NCI-H1092 treated with DMSO at 0.1 percent for 48 hours (cell line): ENCODE measurements at regions not wholly inside any gene's neighbourhood (a gene's known extent, or its start where the extent isn't known, plus 50 kb on each side); places are given as distances from the start of the nearest gene placed in this dataset.
"Not testable (repeated sequence)": the region's sequence is repeated elsewhere in the genome, so short reads cannot be mapped to it uniquely, and the experiment has no call there.

Experiments used
- DNase-seq: peaks from one replicate; lab custom pipeline; 2025; lab: John Stamatoyannopoulos, UW

DNA sequence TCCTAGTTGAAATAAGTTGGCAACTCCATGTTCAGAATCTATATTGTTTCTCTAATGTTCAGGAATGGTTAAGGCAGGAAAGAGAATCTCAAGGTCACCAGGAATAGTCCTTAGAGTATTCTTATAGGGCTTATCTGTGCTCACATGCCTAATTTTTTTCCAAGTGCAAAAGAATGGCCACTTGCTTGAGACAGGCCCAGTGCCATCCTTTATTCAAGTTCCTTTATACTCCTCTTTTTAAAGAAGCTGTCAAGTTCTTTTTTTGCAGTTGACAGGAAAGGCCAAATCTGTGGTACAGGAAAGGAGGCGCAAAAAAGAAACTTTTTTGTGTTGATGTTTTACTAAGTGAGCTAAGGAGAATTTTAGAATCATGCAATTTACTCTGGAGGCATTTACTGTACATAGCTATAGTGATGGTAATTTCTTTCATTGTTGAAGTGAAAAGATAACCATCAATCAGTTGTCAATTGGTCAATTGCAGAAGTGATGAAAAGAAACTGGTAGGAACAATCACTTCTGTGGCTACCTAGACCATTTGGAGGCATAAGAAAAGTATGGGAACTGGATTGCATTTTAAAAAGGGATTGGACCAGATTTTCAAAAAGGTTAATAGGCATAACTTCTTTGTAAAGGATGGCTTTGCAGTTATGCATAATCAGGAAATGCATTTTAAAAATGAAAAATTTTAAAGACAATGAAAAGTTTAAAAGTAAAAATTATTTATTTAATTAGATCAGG is 102.5 kb upstream of the SOX2 start:
- no peak for DNase-seq

DNA sequence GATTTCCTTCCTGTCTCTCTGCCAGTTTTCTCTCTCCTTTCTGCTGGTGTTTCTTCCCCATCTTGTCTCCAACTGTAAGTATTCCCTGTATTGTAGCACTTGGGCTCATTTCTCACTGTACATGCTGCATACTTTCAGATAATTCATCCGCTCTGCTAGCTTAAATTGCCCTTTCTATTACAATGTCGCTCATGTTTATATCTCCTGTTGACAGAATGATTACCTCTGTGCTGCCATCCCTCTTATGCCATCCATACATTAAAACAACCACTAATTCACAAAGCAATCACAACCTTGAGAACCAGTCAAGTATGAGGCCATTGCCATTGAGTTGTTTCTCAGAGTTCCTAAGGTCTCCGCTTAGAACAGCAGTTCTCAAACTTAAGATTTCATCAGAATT is 107.5 kb upstream of the SOX2 start:
- no peak for DNase-seq

DNA sequence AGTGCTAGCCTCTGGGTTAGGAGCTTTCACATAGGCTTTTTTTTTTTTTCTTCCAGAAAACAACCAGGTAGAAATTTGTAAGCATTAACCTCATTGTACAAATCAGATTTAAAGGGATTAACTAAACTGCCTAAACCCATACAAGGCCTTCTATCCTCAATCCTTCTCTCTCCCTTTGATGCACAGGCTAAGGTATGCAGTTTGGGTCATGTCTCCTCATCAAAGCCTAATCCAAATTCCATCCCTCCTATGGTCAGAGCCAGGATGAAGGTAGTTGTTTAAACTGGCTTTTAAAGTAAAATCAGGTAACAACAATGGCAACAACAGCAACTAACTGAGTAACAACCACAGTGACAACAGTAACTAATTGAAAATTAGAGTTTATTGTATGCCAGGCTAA is 115.6 kb upstream of the SOX2 start:
- no peak for DNase-seq

- not testable (repeated sequence) for DNase-seq
Observed at GRCh38 chr3:181590939-181591338, 120.8 kb upstream of the SOX2 start.

- no peak for DNase-seq
Observed at GRCh38 chr3:181582619-181583018, 129.1 kb upstream of the SOX2 start.

DNA sequence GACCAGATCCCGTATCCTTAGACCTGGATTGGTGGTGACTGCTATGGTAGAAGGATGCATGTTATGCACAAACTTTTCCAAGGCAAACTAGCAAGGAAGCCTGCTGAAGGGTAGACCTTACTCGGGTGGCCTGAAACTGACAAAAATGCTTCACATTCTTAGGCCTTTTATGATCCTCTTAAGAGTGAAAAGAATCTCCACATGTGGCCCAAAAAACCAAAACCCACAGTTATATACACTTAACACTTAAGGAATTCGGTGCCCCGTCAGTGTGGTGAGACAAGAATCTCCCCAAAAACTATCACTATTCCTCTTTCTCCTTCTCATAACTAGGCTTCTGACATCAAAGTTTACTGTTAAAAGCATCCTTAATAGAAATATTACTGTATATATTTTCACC is 130.1 kb upstream of the SOX2 start:
- DNase-seq = no peak

GRCh38 chr3:181578743-181579142 is 133.0 kb upstream of the SOX2 start:
- no peak for DNase-seq

DNA sequence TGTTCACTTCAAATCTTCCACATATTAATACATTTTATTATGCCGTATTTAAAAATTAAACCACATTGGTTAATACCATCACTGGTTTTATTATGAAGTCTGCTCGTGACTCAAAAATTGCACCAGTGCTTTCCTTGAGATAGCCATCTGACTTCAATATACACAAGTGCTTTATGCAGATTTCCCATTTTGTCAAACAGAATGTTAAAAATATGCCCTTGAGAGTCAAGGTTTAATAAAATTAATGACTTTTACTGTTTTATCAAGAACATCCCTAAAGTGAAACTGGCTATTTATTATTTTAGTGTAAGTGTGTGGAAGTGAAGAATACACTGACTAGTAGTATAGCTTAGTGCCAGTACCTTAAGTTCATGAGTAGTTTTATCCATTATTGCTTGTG is 139.3 kb upstream of the SOX2 start:
- no peak for DNase-seq

- no peak for DNase-seq
Observed at GRCh38 chr3:181570472-181570871, 141.3 kb upstream of the SOX2 start.

DNA sequence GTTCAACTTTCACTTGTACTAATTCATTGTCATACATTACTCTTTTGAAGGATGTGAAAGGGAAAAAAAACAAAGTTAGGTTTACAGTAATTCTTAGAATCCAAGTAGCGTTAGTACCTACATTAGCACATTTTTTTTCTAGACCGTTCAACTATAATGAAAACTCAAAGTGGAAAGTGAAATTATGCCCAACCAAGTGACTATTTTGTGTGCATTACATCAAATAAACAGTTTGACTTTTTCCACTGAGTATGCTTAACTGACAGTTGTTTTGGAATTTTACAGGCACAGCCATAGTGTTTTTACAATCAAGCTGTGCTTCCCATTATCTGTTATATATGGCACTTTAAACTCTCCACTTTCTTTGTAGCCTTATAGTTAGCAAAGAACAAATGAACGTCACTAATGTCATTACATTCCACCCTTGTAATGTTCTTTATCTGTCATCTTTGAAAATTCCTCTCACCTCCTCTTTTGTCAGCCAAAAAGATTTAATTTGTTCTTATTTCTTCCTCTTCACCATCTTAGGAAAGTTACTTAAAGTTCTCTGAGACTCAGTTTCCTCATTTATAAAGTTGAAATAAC is 142.3 kb upstream of the SOX2 start:
- no peak for DNase-seq

GRCh38 chr3:181568693-181569092 is 143.0 kb upstream of the SOX2 start:
- no peak for DNase-seq

- no peak for DNase-seq
Observed at GRCh38 chr3:181568248-181568647, 143.5 kb upstream of the SOX2 start.

- no peak for DNase-seq
Observed at GRCh38 chr3:181567311-181568075, 144.2 kb upstream of the SOX2 start.

DNA sequence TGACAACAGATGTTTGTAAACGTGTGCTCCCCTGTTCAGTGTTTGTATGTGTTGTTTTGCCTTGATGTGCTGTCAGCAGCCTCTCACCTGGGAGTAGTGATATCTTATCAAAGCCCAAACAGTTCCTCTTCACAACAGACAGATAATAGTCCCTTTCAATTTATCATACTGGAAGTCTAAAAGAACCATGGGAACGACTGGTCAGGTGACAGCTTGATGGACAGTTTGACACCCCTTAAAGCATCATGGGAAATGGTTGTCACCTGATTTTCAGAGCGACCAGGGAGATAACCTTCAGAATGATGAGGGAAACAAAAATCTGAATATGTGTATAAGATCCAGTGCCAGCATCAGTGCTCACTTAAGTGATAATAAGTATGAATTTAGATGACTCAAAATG is 146.3 kb upstream of the SOX2 start:
- no peak for DNase-seq

- no peak for DNase-seq
Observed at GRCh38 chr3:181564222-181564621, 147.5 kb upstream of the SOX2 start.

- DNase-seq = no peak
Observed at GRCh38 chr3:181561139-181562031, 150.3 kb upstream of the SOX2 start.

DNA sequence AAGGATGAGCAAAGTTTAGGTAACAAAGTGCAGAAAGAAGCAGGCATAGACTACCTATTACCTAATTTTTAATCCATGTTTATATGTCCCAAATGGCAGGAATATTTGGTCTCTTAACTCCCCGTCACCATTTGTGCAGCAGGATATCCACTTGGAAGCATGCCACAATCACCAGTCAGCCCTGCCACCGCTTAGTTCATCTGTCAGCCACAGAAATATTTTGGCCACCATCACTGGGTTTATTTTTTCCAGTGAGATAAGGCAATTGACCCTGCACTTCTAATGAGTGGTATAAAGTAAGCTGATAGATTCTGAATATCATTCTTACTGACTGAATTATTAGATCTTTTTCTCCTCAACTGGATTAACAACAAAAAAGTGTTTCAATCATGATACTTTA is 152.9 kb upstream of the SOX2 start:
- no peak for DNase-seq

DNA sequence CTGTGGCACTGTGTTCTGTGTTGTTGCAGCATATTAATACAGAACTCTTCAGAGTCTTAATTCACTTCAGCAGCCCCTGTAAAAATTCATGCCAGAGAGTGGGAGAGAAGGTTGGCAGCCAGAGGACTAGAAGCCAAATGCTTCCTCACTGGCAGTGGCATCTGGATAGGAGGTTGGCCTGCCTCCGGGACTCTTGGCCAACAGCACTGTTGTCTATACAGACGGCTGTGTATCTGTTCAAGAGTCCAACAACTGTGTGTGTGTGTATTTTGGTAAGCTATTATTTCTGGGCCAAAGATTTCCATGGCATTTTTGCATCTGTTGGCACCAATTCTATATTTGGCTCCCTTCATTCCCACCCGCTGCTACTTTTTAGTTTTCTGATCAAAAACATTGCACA is 156.0 kb upstream of the SOX2 start:
- no peak for DNase-seq

DNA sequence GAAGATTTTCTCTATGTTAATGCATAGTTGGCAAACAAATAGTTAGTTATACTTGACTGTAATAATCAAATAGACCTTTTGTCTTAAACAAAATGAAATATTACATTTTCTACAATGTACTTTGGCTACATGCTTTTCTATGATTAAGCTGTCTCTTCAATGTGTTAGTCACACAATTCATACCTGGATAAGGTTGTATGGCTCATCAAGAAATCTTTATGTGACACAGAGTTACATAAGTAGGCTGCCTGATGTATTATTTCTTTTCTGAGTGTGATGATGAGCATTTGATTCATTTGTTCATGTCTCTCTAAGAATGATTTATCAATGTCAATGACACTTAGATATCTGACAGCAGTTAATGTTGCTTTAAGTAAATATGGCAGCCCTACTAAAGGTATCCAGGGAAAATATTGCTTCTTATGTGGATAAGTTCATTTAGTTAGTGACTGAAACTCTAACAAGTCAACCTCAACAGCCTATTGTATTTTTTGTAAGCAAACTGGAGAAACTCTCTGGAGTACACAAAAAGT is 157.4 kb upstream of the SOX2 start:
- no peak for DNase-seq

- no peak for DNase-seq
Observed at GRCh38 chr3:181549266-181549665, 162.5 kb upstream of the SOX2 start.

DNA sequence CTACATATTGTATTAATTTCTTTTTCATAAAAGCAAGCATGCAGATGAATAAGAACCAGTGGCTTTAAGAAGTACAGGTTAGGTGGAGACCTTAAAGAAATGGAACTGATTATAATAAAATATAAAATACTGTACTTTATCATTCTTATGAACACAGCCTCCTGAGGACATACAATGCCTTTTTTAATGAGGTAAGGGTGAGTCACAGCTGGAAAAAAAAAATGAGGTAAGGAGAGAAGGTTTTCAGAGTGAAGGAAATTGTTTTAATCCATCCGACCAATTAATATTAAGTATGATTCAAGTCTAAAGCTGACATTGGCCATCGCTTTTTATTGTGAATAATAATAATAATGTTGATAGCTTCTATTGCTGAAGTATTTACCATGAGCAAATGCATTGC is 170.3 kb upstream of the SOX2 start:
- no peak for DNase-seq

DNA sequence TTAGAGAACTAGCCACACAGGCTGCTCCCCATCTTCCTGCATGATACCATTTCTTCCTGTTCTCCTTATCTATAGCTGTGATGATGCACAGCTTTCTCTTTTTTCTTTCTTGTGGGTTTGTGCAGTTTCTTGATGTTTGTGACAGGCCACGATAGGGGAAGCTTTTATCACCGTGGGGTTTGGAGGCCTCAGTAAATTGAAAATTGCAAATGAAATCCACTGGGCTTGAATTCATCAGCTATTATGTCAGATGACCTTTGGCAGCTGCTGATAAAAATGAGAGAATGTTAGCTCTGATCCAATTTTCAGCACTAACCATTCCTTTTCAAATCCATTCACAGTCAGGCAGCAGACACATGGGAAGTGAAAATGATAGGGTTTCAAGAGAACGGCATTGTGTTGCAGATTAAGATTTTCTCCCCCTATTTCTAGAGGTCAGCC is 176.9 kb upstream of the SOX2 start:
- no peak for DNase-seq
